Naive thymus-derived CD8-positive, alpha-beta T cell (primary cell): ENCODE measurements at regions not wholly inside any gene's neighbourhood (a gene's known extent, or its start where the extent isn't known, plus 50 kb on each side); places are given as distances from the start of the nearest gene placed in this dataset.

Experiments
- ATAC-seq, 2 donors: fragments of 150-1000 bp; cut with Tn5 transposase in 1 of 2; sonication (Bioruptor Pico), chemical (Tn5 transposase) in 1 of 2; 1 replicate in 1 of 2; 2 replicates in 1 of 2; pipeline ENCODE4 v1.10.0; 2021; ENCODE audit warnings: mild to moderate bottlenecking in 2 of 2, moderate library complexity in 2 of 2
- POLR2A ChIA-PET: fragments of 350-600 bp; sonication (Branson Sonifier 250); formaldehyde crosslinking; loops from one replicate; lab custom pipeline; 2021; ENCODE audit warnings: antibody characterized with exemption; lab: Charles Lee
- DNase-seq, 10 donors: peaks; one replicate each; pipeline versions ENCODE4 v3.0.0 to v3.0.0-alpha.2; 2020 to 2022
- H3K27ac Mint-ChIP-seq, 10 donors: one replicate each; pipeline ENCODE4 v1.8.0; 2020 to 2022; ENCODE audit warnings: mild to moderate bottlenecking in 10 of 10, mixed read lengths in 10 of 10, moderate library complexity in 4 of 10, inconsistent platforms in 1 of 10
- H3K27me3 Mint-ChIP-seq, 5 donors: one replicate each; pipeline ENCODE4 v1.8.0; 2021 to 2022; ENCODE audit warnings: mixed read lengths in 5 of 5
- H3K36me3 Mint-ChIP-seq, 3 donors: one replicate each; pipeline ENCODE4 v1.8.0; 2020 to 2022; ENCODE audit warnings: mixed read lengths in 3 of 3, mild to moderate bottlenecking in 2 of 3, inconsistent platforms in 1 of 3
- H3K4me1 Mint-ChIP-seq, 4 donors: one replicate each; pipeline ENCODE4 v1.8.0; 2021 to 2022; ENCODE audit warnings: mixed read lengths in 4 of 4
- H3K4me3 Mint-ChIP-seq, 10 donors: one replicate each; pipeline ENCODE4 v1.8.0; 2020 to 2022; ENCODE audit warnings: mild to moderate bottlenecking in 10 of 10, mixed read lengths in 10 of 10, moderate library complexity in 6 of 10, inconsistent platforms in 1 of 10
- H3K9me3 Mint-ChIP-seq, 9 donors: one replicate each; pipeline ENCODE4 v1.8.0; 2020 to 2022; ENCODE audit warnings: mixed read lengths in 9 of 9, mild to moderate bottlenecking in 3 of 9, inconsistent platforms in 1 of 9, moderate library complexity in 1 of 9

GRCh38 chr18:78448106-78448505 is 531.5 kb upstream of the SALL3 start:
- Mint-ChIP-seq H3K4me1 (no peaks in the 10 kb centered on the region), H3K36me3 (no peaks in the 10 kb centered on the region), H3K27me3 (peaks cover 0 to 3% (median 0%) of the 10 kb centered on the region in 5 donors), H3K4me3 (no peak overlapping the region), H3K27ac (no peak overlapping the region), H3K9me3 (peaks cover 0 to 3% (median 0%) of the 10 kb centered on the region in 9 donors)
- no peak for DNase-seq
- POLR2A ChIA-PET, result no interaction called here
- ATAC-seq, result no peak

GRCh38 chr18:78448591-78448990 is 531.0 kb upstream of the SALL3 start:
- Mint-ChIP-seq H3K36me3 (no peaks in the 10 kb centered on the region), H3K9me3 (peaks cover 0 to 3% (median 0%) of the 10 kb centered on the region in 9 donors), H3K27me3 (peaks cover 0 to 3% (median 0%) of the 10 kb centered on the region in 5 donors), H3K4me3 (no peak overlapping the region), H3K27ac (no peak overlapping the region), H3K4me1 (no peaks in the 10 kb centered on the region)
- ATAC-seq, result no peak
- POLR2A ChIA-PET, result no interaction called here
- DNase-seq, result no peak

GRCh38 chr18:78454221-78454620 is 525.4 kb upstream of the SALL3 start:
- DNase-seq, result no peak
- POLR2A ChIA-PET, result no interaction called here
- ATAC-seq, result no peak
- H3K9me3 Mint-ChIP-seq, result peaks cover 0 to 3% (median 0%) of the 10 kb centered on the region in 9 donors
- peaks cover 0 to 6% (median 2%) of the 10 kb centered on the region in 4 donors for H3K4me1 Mint-ChIP-seq
- no peaks in the 10 kb centered on the region for H3K36me3 Mint-ChIP-seq
- no peak overlapping the region for H3K27ac Mint-ChIP-seq
- H3K4me3 Mint-ChIP-seq, result no peak overlapping the region
- no peaks in the 10 kb centered on the region for H3K27me3 Mint-ChIP-seq

- H3K4me1 Mint-ChIP-seq, result peaks cover 0 to 6% (median 2%) of the 10 kb centered on the region in 4 donors
- no peaks in the 10 kb centered on the region for H3K27me3 Mint-ChIP-seq
- no peaks in the 10 kb centered on the region for H3K36me3 Mint-ChIP-seq
- ATAC-seq (no peak), DNase-seq (no peak)
- POLR2A ChIA-PET, result no interaction called here
- no peak overlapping the region for H3K4me3 Mint-ChIP-seq
- H3K27ac Mint-ChIP-seq, result no peak overlapping the region
- H3K9me3 Mint-ChIP-seq, result no peaks in the 10 kb centered on the region
Measured at GRCh38 chr18:78455386-78455785, 524.2 kb upstream of the SALL3 start.

- H3K27me3 Mint-ChIP-seq, result no peaks in the 10 kb centered on the region
Measured at GRCh38 chr18:78457011-78457410, 522.6 kb upstream of the SALL3 start.

GRCh38 chr18:78457731-78458130 is 521.9 kb upstream of the SALL3 start:
- Mint-ChIP-seq H3K4me1 (peaks cover 0 to 6% (median 2%) of the 10 kb centered on the region in 4 donors), H3K36me3 (no peaks in the 10 kb centered on the region), H3K9me3 (peaks cover 0 to 12% (median 3%) of the 10 kb centered on the region in 9 donors), H3K27me3 (no peaks in the 10 kb centered on the region), H3K4me3 (no peak overlapping the region), H3K27ac (no peak overlapping the region)
- no peak for ATAC-seq
- POLR2A ChIA-PET, result no interaction called here
- no peak for DNase-seq

More at GRCh38 chr18:78457011-78457410, 522.6 kb upstream of the SALL3 start:
- POLR2A ChIA-PET, result no interaction called here
- DNase-seq (no peak), ATAC-seq (no peak)
- Mint-ChIP-seq H3K27ac (no peak overlapping the region), H3K4me3 (no peak overlapping the region), H3K36me3 (no peaks in the 10 kb centered on the region), H3K4me1 (peaks cover 0 to 6% (median 2%) of the 10 kb centered on the region in 4 donors), H3K9me3 (peaks cover 0 to 8% (median 0%) of the 10 kb centered on the region in 9 donors)

GRCh38 chr18:78458356-78458755 is 521.3 kb upstream of the SALL3 start:
- DNase-seq (no peak), ATAC-seq (no peak)
- Mint-ChIP-seq H3K4me1 (peaks cover 0 to 6% (median 2%) of the 10 kb centered on the region in 4 donors), H3K9me3 (peaks cover 0 to 14% (median 3%) of the 10 kb centered on the region in 9 donors), H3K36me3 (no peaks in the 10 kb centered on the region), H3K27me3 (no peaks in the 10 kb centered on the region), H3K27ac (no peak overlapping the region), H3K4me3 (no peak overlapping the region)
- POLR2A ChIA-PET, result no interaction called here

GRCh38 chr18:78459668-78460067 is 520.0 kb upstream of the SALL3 start:
- Mint-ChIP-seq H3K9me3 (peaks cover 5 to 22% (median 13%) of the 10 kb centered on the region in 9 donors), H3K36me3 (no peaks in the 10 kb centered on the region), H3K4me3 (no peak overlapping the region), H3K27ac (no peak overlapping the region), H3K4me1 (peaks cover 0 to 6% (median 2%) of the 10 kb centered on the region in 4 donors), H3K27me3 (no peaks in the 10 kb centered on the region)
- POLR2A ChIA-PET, result no interaction called here
- ATAC-seq (no peak), DNase-seq (no peak)

GRCh38 chr18:78460558-78460957 is 519.1 kb upstream of the SALL3 start:
- no peaks in the 10 kb centered on the region for H3K27me3 Mint-ChIP-seq
- H3K36me3 Mint-ChIP-seq, result peaks cover 0 to 4% (median 3%) of the 10 kb centered on the region in 3 donors
- POLR2A ChIA-PET, result no interaction called here
- DNase-seq (no peak), ATAC-seq (no peak)
- peaks cover 5 to 31% (median 18%) of the 10 kb centered on the region in 9 donors for H3K9me3 Mint-ChIP-seq
- H3K4me1 Mint-ChIP-seq, result peaks cover 0 to 6% (median 2%) of the 10 kb centered on the region in 4 donors
- no peak overlapping the region for H3K4me3 Mint-ChIP-seq
- no peak overlapping the region for H3K27ac Mint-ChIP-seq

GRCh38 chr18:78473563-78473962 is 506.1 kb upstream of the SALL3 start:
- no peak overlapping the region for H3K4me3 Mint-ChIP-seq
- H3K27me3 Mint-ChIP-seq, result peaks cover 0 to 17% (median 2%) of the 10 kb centered on the region in 5 donors
- H3K4me1 Mint-ChIP-seq, result no peaks in the 10 kb centered on the region
- no peaks in the 10 kb centered on the region for H3K36me3 Mint-ChIP-seq
- DNase-seq, result no peak
- peaks cover 0 to 10% (median 4%) of the 10 kb centered on the region in 9 donors for H3K9me3 Mint-ChIP-seq
- ATAC-seq, result no peak
- POLR2A ChIA-PET, result no interaction called here
- H3K27ac Mint-ChIP-seq, result no peak overlapping the region

- POLR2A ChIA-PET, result no interaction called here
- H3K36me3 Mint-ChIP-seq, result no peaks in the 10 kb centered on the region
- H3K27me3 Mint-ChIP-seq, result peaks cover 0 to 11% (median 0%) of the 10 kb centered on the region in 5 donors
- no peak for ATAC-seq
- peaks cover 0 to 7% (median 0%) of the 10 kb centered on the region in 9 donors for H3K9me3 Mint-ChIP-seq
- no peak overlapping the region for H3K4me3 Mint-ChIP-seq
- H3K4me1 Mint-ChIP-seq, result no peaks in the 10 kb centered on the region
- DNase-seq, result no peak
- H3K27ac Mint-ChIP-seq, result no peak overlapping the region
Measured at GRCh38 chr18:78477840-78478239, 501.8 kb upstream of the SALL3 start.

GRCh38 chr18:78479443-78479842 is 500.2 kb upstream of the SALL3 start:
- POLR2A ChIA-PET, result no interaction called here
- peaks cover 0 to 7% (median 0%) of the 10 kb centered on the region in 9 donors for H3K9me3 Mint-ChIP-seq
- no peak overlapping the region for H3K4me3 Mint-ChIP-seq
- DNase-seq, result no peak
- H3K27me3 Mint-ChIP-seq, result peaks cover 0 to 19% (median 4%) of the 10 kb centered on the region in 5 donors
- H3K4me1 Mint-ChIP-seq, result no peaks in the 10 kb centered on the region
- no peak for ATAC-seq
- no peak overlapping the region for H3K27ac Mint-ChIP-seq
- H3K36me3 Mint-ChIP-seq, result no peaks in the 10 kb centered on the region

- Mint-ChIP-seq H3K9me3 (peaks cover 0 to 7% (median 0%) of the 10 kb centered on the region in 9 donors), H3K4me1 (no peaks in the 10 kb centered on the region), H3K36me3 (no peaks in the 10 kb centered on the region), H3K27ac (no peak overlapping the region), H3K27me3 (peaks cover 0 to 25% (median 4%) of the 10 kb centered on the region in 5 donors), H3K4me3 (no peak overlapping the region)
- no peak for DNase-seq
- ATAC-seq, result no peak
- POLR2A ChIA-PET, result no interaction called here
Measured at GRCh38 chr18:78480262-78481054, 499.2 kb upstream of the SALL3 start.
